SK-N-SH (cell line): ENCODE measurements at regions not wholly inside any gene's neighbourhood (a gene's known extent, or its start where the extent isn't known, plus 50 kb on each side); places are given as distances from the start of the nearest gene placed in this dataset.

ENCODE experiments used
- EP300 ChIP-seq, 2 experiments: IDR thresholded peaks; 2 replicates each; pipeline versions ENCODE4 v1.4.0 to v1.6.1; 2012; ENCODE audit warnings: borderline replicate concordance in 1 of 2, low read depth in 1 of 2, low read length in 1 of 2
- EZH2phosphoT487 ChIP-seq: fragments of 200-600 bp; sonication (generic); IDR thresholded peaks from 2 replicates; pipeline ENCODE4 v1.6.1; 2017; ENCODE audit warnings: low read depth, mixed run types, mild to moderate bottlenecking, antibody characterized with exemption, moderate library complexity, borderline replicate concordance
- FOXM1 ChIP-seq: IDR thresholded peaks from 2 replicates; pipeline ENCODE4 v1.4.0; 2012; ENCODE audit warnings: low read depth, mild to moderate bottlenecking
- MEF2A ChIP-seq: IDR thresholded peaks from 2 replicates; pipeline ENCODE4 v1.4.0; 2012; ENCODE audit warnings: low read depth, borderline replicate concordance
- POLR2AphosphoS5 ChIP-seq: IDR thresholded peaks from 2 replicates; pipeline ENCODE4 v1.6.1; 2012; ENCODE audit warnings: low read depth, low read length
- TF ChIP-seq, protein P1 (sequence below): fragments of 200-600 bp; sonication (generic); IDR thresholded peaks from 2 replicates; pipeline ENCODE4 v1.6.1; 2017; ENCODE audit warnings: antibody characterized with exemption, mild to moderate bottlenecking, moderate library complexity

DNA sequence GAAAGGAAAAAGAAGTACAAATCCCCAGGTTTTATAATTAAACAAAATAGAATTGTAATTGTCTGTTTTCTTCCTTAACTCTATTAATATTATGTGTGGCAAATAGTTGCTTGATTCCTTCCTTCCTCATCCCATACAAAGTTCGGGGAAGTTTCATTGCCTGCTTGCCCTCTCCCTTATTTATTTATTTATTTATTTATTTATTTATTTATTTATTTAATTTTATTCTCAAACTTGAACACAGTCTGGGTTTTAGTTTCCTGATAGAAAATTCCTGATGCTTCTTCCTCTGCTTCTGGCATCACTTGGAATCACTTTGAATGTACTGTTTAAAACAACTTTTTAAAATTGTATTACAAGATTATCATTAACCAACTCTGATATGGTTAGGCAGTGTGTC is 145.8 kb upstream of the SOX5 start:
- TF ChIP-seq, protein P1, sequence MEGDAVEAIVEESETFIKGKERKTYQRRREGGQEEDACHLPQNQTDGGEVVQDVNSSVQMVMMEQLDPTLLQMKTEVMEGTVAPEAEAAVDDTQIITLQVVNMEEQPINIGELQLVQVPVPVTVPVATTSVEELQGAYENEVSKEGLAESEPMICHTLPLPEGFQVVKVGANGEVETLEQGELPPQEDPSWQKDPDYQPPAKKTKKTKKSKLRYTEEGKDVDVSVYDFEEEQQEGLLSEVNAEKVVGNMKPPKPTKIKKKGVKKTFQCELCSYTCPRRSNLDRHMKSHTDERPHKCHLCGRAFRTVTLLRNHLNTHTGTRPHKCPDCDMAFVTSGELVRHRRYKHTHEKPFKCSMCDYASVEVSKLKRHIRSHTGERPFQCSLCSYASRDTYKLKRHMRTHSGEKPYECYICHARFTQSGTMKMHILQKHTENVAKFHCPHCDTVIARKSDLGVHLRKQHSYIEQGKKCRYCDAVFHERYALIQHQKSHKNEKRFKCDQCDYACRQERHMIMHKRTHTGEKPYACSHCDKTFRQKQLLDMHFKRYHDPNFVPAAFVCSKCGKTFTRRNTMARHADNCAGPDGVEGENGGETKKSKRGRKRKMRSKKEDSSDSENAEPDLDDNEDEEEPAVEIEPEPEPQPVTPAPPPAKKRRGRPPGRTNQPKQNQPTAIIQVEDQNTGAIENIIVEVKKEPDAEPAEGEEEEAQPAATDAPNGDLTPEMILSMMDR, result no peak
- TF ChIP-seq EZH2phosphoT487, result no peak
- no peak for TF ChIP-seq EP300 (IDR thresholded peaks at IDR 0.05; ENCODE audit: borderline replicate concordance in 1 of 2, low read depth in 1 of 2, low read length in 1 of 2)
- no peak for TF ChIP-seq MEF2A
- no peak for TF ChIP-seq FOXM1
- TF ChIP-seq POLR2AphosphoS5, result no peak
